ENCODE measurements at regions not wholly inside any gene's neighbourhood (a gene's known extent, or its start where the extent isn't known, plus 50 kb on each side); places are given as distances from the start of the nearest gene placed in this dataset.

DNA sequence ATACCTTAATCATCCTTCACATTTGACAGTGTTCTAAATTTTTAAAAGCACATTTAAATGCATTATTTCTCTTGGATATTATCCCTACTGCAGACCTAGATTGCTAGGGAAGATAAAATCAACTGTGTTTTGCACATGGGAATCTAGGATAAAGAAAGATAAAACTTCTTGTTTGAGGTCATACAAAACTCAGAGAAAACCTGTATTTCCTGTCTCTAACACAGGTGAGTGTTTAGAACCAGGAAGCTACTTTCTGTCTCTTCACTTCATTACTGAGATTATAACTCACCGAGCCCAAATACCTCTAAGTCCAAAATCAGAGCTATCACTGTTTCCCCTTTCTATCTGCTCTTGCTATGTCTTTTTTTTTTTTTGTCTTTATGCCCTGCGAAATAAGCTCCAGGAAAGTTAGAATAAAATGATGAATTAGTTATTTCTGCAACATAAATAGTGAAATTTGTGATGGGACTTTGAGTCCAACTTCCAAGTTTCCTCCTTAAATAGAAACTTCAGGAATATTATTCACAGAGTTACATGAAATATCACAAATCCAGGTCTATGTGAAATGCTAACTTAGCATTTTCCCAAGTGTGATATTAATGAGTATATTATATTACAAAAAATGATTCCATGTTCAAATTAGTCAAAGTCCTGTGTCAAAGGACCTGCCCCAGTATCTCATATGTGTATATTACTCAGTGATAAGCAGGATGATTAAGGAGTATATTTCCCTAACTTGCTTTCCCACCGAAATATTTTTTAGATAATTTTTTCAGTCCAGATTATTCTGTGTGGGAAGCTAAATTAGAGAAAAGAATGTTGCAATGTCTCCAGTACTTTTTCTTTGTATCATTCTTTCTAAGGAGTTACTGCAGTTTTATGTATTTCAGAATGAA, 226.4 kb downstream of the PLA2G4A start:
- TF ChIP-seq, protein P1, sequence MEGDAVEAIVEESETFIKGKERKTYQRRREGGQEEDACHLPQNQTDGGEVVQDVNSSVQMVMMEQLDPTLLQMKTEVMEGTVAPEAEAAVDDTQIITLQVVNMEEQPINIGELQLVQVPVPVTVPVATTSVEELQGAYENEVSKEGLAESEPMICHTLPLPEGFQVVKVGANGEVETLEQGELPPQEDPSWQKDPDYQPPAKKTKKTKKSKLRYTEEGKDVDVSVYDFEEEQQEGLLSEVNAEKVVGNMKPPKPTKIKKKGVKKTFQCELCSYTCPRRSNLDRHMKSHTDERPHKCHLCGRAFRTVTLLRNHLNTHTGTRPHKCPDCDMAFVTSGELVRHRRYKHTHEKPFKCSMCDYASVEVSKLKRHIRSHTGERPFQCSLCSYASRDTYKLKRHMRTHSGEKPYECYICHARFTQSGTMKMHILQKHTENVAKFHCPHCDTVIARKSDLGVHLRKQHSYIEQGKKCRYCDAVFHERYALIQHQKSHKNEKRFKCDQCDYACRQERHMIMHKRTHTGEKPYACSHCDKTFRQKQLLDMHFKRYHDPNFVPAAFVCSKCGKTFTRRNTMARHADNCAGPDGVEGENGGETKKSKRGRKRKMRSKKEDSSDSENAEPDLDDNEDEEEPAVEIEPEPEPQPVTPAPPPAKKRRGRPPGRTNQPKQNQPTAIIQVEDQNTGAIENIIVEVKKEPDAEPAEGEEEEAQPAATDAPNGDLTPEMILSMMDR (IDR thresholded peaks at IDR 0.05) = no peak
- no peak for TF ChIP-seq POLR2A (IDR thresholded peaks at IDR 0.05)
